ENCODE measurements at regions not wholly inside any gene's neighbourhood (a gene's known extent, or its start where the extent isn't known, plus 50 kb on each side); places are given as distances from the start of the nearest gene placed in this dataset.

GRCh38 chr4:32884198-32884597, 2164.0 kb downstream of the PCDH7 start:
- peak; percentile 12 for DNase-seq (ENCODE audit: low read depth, low spot score)
- no peak overlapping the region for H3K4me3 ChIP-seq (ENCODE audit: low read depth, low read length)
- TF ChIP-seq, protein P1, sequence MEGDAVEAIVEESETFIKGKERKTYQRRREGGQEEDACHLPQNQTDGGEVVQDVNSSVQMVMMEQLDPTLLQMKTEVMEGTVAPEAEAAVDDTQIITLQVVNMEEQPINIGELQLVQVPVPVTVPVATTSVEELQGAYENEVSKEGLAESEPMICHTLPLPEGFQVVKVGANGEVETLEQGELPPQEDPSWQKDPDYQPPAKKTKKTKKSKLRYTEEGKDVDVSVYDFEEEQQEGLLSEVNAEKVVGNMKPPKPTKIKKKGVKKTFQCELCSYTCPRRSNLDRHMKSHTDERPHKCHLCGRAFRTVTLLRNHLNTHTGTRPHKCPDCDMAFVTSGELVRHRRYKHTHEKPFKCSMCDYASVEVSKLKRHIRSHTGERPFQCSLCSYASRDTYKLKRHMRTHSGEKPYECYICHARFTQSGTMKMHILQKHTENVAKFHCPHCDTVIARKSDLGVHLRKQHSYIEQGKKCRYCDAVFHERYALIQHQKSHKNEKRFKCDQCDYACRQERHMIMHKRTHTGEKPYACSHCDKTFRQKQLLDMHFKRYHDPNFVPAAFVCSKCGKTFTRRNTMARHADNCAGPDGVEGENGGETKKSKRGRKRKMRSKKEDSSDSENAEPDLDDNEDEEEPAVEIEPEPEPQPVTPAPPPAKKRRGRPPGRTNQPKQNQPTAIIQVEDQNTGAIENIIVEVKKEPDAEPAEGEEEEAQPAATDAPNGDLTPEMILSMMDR (IDR thresholded peaks at IDR 0.05; ENCODE audit: low read depth, low read length): no peak
- in situ Hi-C loops (cut with HindIII; ENCODE audit: low sequenced_read_pairs): no loop called here

DNA sequence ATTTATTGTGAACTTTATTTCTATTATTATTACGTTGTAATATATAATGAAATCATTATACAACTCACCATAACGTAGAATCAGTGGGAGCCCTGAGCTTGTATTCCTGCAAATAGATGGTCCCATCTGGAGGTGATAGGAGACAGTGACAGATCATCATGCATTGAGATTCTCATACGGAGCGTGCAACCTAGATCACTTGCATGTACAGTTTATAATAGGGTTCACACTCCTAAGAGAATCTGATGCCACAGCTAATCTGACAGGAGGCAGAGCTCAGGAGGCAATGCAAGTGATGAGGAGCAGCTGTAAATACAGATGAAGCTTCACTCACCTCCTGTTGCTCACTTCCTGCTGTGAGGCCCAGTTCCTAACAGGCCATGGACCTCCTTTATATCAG, 2170.2 kb downstream of the PCDH7 start:
- TF ChIP-seq, protein P1 (IDR thresholded peaks at IDR 0.05; ENCODE audit: low read depth, low read length): no peak
- no peak overlapping the region for H3K4me3 ChIP-seq (ENCODE audit: low read depth, low read length)
- no peak for DNase-seq (ENCODE audit: low read depth, low spot score)
- in situ Hi-C loops (cut with HindIII; ENCODE audit: low sequenced_read_pairs): no loop called here

DNA sequence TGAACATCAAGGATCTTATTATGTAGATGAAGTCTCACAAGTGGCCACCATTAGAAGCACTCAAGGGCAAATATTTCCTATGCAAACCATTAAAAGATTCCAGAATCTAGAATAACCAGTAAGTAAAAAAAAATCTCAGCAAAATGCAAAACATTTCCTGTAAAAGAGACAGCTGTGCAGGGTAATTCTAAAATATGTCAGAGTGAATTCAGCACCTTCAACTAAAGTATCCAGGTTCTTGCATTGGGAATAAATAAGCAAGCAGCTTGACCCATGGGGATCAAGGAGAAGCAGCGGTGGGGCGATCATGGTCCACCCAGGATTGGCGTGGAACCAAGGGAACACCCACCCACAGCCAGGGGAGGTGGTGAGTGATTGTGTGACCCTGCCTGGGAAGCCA, 2188.9 kb downstream of the PCDH7 start:
- in situ Hi-C loops (cut with HindIII; ENCODE audit: low sequenced_read_pairs): no loop called here
- no peak overlapping the region for H3K4me3 ChIP-seq (ENCODE audit: low read depth, low read length)
- no peak for DNase-seq (ENCODE audit: low read depth, low spot score)
- TF ChIP-seq, protein P1 (IDR thresholded peaks at IDR 0.05; ENCODE audit: low read depth, low read length): no peak

DNA sequence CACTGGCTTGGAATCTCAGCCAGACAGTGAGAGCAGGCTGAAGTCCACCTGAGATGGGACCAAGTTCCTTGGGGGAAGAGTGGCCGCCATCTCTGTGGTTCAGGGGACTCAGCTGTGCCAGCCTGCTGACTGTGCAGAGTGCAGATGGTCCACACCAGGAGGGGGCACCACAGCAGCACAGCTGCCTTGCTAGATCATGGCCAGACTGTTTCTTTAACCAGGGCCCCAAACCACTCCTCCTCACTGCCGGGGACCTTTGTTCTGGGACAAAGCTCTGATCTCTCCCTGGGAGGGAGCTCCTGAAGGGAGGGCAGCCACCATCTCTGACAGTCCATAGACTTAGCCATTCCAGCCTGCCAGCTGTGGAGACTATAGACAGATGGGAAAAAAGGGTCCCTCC, 2189.6 kb downstream of the PCDH7 start:
- in situ Hi-C loops (cut with HindIII; ENCODE audit: low sequenced_read_pairs): no loop called here
- H3K4me3 ChIP-seq (ENCODE audit: low read depth, low read length): no peak overlapping the region
- DNase-seq (ENCODE audit: low read depth, low spot score): no peak
- TF ChIP-seq, protein P1 (IDR thresholded peaks at IDR 0.05; ENCODE audit: low read depth, low read length): no peak

- DNase-seq (ENCODE audit: low read depth, low spot score): no peak
- in situ Hi-C loops (cut with HindIII; ENCODE audit: low sequenced_read_pairs): no loop called here
- TF ChIP-seq, protein P1 (IDR thresholded peaks at IDR 0.05; ENCODE audit: low read depth, low read length): no peak
- no peak overlapping the region for H3K4me3 ChIP-seq (ENCODE audit: low read depth, low read length)
Observed at GRCh38 chr4:32917586-32917985, 2197.4 kb downstream of the PCDH7 start.

DNA sequence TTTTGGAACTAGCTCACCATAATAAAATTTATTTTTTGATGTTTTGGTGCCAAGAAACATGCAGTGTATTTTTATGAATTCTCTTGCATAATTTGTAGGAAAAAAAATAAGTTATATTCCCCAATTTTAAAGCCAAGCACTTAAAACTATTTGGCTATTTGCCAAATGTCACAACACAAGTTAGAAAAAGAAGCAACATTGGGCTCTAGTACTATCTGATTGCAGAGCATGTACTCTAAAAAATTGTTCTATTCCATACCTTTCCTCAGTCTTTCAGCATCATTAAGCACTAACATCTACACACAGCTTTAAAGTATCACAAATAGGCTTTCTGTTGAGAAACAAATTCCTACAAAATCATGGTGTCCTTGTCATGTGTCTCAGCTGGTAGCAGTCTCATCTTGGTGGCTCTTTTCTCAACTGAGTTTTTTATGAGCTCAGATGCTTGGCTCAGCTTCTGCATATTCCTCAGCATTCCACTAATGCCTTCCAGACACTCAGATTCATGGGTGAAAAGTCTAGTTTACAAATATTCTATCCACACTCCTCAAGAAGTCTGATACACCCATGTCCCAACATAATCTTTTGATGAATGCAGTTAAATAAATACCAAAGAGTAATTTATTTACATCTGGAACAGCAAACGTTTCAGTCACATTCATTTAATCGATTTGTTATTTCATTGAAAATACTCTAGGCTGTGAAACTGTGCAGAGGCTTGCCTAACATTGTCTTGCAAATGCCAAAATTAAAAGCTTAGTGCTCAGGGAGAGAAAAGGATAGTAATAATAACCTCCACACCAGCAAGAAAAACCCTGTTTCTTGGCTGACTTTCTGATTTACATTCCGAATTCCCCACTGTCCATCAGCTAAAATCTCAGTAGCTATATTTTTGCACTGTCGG, 2209.9 kb downstream of the PCDH7 start:
- H3K4me3 ChIP-seq (ENCODE audit: low read depth, low read length): no peak overlapping the region
- DNase-seq (ENCODE audit: low read depth, low spot score): no peak
- TF ChIP-seq, protein P1 (IDR thresholded peaks at IDR 0.05; ENCODE audit: low read depth, low read length): no peak
- in situ Hi-C loops (cut with HindIII; ENCODE audit: low sequenced_read_pairs): no loop called here

Measured in astrocyte of the spinal cord (primary cell).